C1 segment of cervical spinal cord (tissue), 14 donors: ENCODE measurements at regions not wholly inside any gene's neighbourhood (a gene's known extent, or its start where the extent isn't known, plus 50 kb on each side); places are given as distances from the start of the nearest gene placed in this dataset.

Source experiments
- DNase-seq, 14 donors: peaks; one replicate each; lab custom pipeline; 2025; lab: John Stamatoyannopoulos, UW

DNA sequence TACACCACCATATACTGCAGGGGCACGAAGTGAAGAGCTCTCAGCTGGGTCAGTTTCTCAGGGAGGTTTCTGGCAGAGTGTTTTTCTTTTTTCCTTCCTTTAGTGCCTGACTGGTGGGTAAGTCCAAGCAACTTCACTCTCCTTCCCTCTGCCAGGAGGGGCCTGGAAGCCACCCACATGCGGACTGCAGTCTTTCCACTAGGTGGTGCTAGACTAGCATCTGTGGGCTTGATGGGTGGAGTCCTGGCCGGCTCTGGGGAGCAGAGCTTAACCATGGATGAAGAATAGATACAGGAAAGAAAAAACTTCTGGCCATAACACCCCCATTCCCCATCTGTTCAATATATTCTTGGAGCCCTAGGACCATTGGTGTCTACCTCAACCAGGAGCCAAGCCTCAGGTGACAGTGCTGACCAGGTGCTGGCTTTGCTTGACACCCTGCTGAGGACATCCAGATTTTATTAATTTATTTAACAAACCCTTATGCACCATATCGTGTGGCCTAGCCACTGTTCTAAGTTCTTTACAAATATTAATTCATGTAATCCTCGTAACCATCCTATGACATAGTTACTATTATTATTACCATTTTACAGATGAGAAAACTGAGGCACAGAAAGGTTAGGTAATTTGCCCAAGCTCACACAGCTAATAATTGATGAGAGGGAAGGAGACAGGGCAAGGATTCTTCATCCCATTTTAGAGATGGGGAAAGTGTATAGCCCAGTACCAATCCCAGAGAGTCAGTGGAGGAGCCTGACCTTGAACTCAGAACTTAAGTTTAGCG lies 126.7 kb upstream of the CSF3R start:
- DNase-seq, result peak in 11 of 14 donors; percentile 8 to 52 (median 19)

DNA sequence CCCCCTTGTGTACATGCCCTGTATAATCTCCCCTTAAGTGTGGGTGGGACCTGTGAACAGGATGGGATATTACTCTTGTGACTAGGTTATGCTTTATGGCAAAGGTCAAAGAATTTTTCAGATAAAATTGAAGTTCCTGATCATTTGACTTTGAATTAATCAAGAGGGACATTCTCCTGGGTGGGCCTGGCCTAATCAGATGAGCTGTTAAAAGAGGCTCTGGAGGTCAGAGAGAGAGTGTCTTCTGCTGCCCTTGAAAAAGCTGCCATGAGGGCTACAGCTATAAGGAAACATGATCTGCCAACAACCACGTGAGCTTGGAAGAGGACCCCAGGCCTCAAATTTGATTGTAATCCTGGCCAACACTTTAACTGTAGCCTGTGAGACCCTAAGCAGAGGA lies 125.6 kb upstream of the CSF3R start:
- no peak for DNase-seq

DNA sequence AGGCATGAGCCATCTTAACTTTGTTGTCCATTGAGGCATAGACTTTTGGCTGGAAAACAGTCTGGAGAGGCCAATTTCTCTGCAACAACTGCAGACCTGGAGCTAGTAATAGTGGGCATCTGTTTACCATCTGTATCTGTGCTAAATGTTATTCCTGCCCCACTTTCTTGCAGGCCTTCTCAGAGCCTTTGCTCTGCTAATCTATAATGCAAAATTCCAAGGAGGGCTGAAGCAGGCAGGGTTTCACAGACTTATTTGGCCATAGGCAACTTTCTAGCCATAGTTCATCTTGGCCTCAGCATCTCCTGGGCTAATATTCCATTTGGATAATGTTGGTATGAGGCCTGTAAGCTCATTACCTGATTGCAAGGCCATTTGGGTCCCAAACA lies 124.5 kb upstream of the CSF3R start:
- DNase-seq, result no peak

DNA sequence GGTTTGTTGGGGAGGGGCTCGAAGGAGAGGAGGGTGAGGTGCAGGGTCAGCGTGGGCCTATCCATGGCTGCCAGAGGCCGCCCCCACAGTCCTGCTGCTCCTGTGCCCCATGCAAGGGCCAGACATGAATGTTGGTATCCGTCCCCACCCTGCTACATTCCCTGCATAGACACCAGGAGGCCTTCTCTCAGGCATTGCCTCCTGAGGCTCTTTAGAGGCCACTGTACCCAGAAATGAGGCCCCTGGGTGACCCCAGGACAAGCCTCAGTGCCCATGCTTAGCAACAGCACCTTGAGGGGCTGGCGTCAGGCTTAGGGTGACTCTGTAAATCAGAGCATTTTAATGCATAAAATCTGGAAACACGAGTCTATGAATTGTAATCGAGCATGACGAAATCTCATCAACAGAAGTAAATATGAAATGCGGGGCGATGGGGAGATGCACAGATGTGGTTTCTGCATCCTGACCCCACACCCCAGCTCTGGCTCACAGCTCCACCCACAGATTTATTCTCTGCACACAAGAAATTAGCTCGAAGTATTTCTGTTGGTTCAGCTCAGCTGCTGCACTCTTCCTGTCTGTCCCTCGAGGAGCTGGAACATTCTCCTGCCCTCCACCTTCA lies 124.0 kb upstream of the CSF3R start:
- no peak for DNase-seq

DNA sequence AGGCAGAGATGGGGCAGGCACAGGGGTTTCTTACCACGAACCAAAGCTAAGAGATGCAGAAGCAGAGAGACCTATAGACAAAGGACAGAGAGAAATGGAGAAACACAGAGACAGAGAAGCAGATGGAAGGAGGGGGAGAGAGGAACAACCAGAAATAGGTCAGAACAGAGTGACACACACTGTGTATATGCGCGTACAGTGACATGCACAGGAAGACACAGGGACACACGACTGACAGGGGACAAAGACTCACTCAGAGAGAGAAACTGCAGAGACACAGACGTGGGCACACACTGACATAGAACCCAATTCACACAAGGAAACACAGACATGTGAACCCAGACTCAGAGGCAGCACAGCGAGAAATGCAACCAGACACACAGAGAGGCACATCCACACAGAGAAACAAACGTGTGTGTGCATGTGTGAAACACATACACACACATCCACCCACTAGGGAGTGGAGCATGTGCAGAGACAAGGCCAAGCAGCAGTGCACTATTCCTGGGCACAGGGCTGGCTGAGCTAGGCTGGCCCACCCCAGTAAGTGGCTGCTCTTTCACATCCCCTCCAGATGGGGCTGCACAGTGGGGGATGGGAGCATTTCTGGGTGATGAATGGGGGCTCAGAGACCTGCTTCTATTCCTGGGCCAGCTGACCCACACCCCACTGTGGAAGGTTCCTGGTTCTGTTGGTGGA lies 123.4 kb upstream of the CSF3R start:
- DNase-seq, result no peak

DNA sequence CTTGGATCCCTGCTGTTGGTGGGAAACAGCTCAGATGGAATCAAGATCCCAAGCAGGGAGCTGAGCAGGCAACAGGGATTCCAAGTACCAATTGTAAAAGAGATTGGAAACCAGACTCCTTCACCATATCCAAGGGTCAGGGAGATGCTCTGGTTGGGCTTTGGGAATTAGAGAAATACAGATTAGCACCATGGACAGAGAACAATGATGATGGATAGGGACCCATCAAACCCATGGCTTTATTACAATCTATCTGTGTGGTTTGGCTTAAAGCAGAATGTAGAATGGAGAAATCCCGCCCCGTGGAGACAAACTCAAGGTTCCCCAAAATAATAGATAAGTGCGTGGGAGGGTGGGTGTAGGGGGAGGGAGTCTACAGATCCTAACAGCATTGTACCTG lies 120.7 kb upstream of the CSF3R start:
- no peak for DNase-seq

DNA sequence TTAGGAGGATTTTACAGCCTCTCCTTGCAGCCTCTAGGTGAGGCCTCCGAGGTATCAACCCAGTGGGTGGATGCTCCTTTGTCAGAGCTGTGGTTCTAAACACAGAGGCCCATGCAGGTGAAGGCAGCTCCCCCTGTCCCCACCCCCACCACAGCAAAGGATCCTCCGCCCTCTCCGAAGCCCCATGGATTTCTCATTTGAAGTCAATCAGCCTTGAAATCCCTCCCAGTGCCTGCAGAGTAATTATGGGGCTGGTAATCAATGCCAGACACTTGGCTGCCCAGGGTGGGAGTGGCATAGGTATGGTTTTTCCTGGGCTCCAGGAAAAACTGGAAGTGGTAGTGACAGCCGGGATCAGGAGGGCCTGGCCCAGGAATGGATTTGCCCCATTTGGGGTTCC lies 119.5 kb upstream of the CSF3R start:
- no peak for DNase-seq

DNA sequence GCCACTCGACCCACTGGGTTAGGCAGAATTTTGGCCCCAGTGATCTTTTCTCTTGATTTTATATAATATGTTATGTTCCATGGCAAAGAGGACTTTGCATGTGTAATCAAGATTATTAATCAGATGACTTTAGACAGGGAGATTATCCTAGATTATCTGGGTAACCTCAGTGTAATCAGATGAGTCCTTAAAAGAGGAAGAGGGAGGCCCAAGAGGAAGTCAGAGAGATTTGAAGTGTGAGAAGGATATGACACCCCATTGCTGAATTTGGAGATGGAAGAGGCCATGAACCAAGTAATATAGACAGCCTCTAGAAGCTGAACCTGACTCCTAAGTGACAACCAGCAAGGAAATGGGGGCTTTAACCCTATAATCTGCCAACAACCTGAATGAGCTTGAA lies 117.1 kb upstream of the CSF3R start:
- no peak for DNase-seq

DNA sequence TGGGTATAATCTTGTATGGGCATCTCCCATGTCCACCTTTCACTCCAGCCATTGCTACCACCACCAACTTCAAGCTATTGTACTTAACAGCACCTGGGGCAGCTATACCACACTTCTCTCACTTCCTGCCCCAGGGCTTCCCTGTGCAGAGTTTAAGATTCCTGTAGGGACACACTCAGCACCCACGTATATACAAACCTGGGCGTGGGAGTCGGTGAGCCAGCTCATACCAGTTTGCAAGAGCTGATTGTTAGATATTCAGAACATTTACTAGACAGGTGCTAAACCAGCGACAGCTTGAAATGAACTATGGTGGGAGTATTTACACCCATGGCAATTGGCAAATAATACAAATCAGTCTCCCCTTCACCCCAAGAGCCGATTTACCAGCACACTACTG lies 114.8 kb upstream of the CSF3R start:
- DNase-seq, result no peak

DNA sequence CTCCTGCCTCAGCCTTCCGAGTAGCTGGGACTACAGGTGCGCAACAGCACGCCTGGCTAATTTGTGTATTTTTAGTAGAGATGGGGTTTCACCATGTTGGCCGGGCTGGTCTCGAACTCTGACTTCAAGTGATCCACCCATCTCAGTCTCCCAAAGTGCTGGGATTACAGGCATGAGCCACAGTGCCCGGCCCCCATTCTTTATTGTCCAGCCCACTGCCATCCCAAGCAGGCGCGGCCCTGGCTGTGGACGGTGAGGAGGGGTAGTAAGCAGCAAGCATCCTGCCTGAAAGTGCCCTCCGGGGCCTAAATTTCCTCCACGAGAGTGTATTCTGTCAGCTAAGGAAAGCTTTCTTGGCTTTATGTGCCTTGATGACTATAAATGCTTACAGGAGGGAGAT lies 113.2 kb upstream of the CSF3R start:
- no peak for DNase-seq

DNA sequence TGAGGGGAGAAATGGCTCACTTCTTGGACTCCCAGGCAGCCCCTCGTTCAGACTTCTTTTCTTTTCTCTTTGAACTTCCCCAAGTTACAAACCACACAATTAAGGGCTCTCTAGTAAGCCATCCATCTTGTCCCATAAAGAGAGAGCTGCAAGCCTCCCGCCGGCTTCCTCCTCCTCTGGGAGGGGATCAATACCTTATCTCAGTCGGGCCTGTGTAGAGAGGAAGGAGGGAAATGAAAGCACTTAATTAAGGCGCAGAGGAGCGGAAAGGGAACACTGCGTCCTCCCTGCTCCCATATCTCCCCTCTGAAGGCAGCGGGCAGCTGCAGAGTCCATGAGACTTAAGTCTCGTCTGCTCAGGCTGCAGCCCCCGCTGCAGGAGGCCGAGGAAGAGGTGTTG lies 112.6 kb upstream of the CSF3R start:
- DNase-seq, result no peak

DNA sequence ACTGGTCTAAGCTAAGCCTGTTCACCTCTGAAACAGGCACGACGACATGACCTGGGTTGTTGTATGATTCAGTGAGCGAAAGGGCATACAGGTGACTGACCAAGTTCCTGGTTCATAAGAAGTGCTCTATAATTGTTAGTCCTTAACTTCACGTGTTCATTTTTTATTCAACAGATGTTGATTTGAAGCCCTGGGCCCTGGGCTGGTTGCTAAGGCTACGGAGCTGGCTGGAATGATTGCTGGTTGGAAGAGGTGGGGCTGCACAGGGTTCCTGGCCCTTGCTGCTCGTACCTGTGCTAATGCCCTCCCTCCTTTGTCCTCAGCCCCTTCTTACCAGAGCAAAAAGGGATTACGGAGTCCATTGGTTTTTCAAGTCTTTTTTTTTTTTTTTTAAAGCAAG lies 111.3 kb upstream of the CSF3R start:
- no peak for DNase-seq

DNA sequence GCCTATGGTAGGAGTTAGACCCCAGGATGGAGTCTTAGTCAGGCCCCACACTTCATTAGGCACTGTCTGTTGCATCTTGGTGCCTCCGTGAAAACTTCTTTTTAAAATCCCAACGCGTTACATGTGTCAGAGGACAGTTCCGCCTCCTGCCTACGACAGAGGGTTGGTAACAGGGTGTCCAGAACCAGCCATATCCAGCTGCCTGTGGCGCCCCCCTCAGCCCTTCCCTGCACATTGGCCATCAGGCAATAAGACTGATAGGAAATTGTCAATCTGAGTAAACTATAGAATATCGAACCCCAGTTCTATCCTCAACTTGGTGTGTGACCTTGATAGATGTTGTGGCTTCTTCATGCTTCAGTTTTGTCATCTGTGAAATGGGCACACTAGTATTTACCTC lies 108.6 kb upstream of the CSF3R start:
- no peak for DNase-seq

DNA sequence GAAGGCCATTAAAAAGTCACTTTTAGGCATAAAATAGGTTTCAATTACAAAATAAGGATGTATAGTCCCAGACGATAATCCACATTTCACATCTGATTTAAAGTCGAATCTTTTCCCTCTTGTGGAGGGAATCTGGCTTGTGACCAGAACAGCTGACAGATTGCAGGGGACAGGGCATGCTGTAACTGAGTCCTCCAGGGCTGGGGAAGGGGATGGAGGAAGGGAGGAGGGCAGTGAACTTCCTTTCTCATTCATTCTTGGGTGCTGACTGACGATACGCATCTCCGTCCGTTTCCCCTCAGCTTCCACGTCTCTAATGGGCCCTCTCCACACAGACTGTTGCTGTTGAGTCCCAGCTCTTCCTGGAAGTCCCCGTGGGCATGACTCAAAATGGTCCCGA lies 108.1 kb upstream of the CSF3R start:
- no peak for DNase-seq

DNA sequence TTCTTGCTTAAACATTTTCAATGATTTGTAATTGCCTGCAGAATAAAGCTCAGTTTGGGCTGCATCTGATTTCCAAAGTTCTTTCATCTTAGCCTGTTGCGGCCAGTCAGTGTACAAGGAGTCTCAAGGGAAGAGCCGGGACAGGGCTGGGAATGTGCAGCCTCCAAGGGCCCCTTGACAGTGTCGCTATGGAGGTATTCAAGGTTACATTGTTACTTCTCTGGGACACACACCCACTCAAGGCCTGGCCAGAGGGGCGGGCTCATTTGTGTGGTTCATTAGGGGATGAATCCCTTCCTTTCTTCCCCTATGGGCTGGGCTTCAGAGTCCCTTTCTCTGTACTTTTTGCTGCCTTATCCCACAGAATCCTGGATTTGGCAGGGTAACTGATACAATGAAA lies 107.6 kb upstream of the CSF3R start:
- no peak for DNase-seq

DNA sequence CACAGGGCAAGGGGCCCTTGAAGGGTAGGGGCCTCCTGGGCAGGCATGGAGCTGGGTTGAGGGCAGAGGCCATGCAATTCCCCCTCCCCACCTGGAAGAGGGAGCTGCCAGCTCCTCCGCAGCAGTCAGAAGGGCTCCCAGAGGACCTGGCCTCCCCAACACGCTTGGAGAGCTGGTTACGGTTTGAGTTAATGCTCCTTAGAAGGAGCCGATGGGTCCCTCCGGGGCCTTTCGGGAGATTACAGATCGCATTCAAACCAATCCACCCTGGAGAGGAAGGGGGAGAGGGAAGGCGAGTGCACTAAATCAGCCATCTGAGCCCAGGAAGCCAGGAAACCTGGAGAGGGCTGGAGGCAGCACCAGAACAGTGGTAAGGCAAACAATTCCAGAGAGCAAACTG lies 106.3 kb upstream of the CSF3R start:
- no peak for DNase-seq

DNA sequence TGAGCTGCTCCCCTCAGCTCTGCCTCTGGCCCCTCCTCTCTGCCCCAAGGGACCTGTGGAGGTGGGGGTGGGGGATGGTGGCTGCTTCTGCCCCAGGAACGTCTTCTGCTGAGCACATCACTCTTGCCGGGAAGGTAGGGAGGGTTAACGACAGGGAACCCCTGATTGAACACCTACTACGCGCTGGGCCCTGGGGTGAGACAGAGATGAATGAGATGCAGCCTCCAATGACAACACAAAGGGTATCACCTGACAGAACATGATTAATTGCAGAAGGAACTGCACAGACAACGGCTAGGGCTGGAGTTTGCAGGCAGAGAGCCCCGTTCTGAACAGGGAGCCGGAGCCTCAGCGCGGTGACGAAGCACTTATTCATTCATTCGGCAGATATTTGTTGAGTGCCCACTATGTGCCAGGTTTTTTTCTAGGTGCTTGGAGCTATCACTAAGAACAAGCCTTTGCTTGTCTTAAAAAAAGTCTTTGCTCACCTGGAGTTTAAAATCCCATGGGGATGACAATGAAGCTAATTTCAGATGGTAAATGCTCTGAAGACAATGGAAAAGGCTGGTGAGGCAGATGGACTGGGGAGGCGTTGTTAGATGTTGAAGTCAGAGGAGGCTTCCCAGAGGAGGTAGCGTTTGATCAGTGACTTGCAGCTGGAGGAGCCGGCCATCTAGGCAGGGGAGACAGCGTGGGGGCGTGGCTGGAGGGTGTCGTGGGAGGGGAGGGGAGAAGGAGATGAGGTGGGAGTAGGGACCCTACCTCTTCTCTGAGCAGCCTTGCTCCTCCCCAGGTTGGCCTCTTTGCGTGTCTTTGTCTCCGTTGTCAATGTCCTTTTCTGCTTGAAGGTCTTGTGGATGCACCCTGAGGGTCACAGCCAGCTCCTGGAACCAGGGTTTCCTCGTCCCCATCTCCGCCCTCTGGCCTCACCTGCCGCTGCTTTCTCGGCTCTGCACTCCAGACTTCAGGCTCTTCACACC lies 103.1 kb upstream of the CSF3R start:
- DNase-seq, result no peak

DNA sequence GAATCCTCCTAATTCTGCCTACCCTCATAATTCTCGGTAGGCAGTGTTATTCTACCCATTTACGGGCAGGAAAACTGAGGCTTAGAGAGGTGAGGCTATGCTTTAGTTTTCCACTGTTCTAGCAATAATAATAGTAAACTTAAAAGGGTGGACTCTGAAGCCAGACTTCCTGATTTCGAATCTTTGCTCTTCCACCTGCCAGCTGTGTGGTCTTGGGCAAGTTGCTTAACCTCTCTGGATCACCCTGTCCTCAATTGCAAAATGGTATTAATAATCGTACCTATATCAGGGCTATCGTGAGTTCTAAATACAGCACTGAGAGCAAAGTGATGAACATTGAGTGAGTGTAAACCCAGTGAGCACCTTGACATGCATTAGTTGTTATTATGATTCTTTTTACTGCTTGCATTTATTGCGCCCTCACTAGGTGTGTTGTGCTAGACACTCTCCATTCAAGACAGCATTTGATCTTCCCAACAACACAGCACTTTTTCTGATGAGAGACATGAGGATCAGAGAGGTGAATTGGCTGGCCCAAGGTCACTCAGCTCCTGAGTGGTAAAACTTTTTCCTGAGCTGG lies 102.3 kb upstream of the CSF3R start:
- no peak for DNase-seq

DNA sequence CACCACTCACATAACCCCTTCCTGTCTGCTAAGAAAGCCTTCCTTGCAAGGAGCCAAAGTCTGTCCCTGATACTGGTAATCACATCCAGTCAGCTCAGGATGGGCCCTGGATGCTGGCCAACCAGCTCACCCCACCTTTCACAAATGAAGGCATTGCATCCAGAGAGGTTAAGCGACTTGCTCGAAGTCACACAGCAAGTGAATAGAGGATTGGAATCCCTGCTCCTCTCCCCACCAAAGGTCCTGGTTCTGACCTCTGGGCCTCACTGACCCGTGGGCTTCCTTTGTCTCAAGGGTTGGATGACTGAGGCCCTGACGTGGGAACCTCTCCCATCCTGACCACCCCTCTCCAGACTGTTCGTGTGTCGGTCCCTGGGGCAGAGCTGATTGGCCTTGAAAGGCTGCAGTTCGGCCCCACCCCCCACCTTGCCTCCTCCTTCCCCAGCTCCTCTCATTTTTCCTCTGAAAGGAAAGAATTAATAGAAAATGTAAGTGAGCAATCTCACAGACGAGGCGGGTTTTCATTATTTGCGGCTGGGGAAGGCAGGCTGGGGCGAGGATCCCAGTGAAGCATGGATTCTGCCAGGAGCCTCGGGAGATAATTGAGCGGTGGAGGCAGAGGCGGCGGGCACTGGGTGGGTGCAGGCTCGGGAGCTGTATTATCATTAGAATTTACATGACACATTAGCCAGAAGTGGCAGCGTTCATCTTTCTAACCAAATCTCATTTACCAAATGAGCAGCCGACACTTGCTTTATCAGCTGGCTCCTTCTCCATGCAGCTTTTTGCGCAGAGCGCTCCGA lies 101.5 kb upstream of the CSF3R start:
- DNase-seq, result no peak

DNA sequence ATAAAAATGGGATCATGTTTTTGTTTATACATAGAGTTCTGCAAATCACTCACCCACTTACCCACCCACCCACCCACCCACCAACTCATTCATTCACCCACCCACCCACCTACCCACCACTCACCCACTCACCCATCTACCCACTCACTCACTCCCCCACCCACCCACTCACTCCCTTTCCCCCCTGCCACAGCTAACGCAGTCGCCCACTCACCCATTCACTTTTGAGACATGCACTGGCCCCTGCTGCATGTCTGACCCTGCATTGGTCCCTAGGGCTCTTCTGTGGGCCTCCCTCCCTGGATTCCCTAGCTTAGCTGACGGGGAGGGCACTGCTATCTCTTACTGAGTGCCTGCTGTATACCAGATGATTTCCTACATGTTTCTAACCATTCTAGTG lies 100.4 kb upstream of the CSF3R start:
- DNase-seq, result no peak
